WERI-Rb-1 (cell line): ENCODE measurements at regions not wholly inside any gene's neighbourhood (a gene's known extent, or its start where the extent isn't known, plus 50 kb on each side); places are given as distances from the start of the nearest gene placed in this dataset.
"Not testable (repeated sequence)": the region's sequence is repeated elsewhere in the genome, so short reads cannot be mapped to it uniquely, and the experiment has no call there.

Experiments used
- DNase-seq: peaks from one replicate; pipeline ENCODE4 v3.0.0-alpha.2; 2020
- H3K27ac ChIP-seq: fragments of 250-450 bp; sonication (Bioruptor Pico); 2 replicates; pipeline ENCODE4 v1.5.1; 2020; ENCODE audit warnings: mild to moderate bottlenecking, moderate library complexity
- H3K27me3 ChIP-seq: fragments of 250-450 bp; sonication (Bioruptor Pico); 2 replicates; pipeline ENCODE4 v1.5.1; 2021; ENCODE audit warnings: mild to moderate bottlenecking, low read depth, moderate library complexity; ENCODE audit not compliant: insufficient read depth, severe bottlenecking
- H3K36me3 ChIP-seq: fragments of 250-450 bp; sonication (Bioruptor Pico); 2 replicates; pipeline ENCODE4 v1.5.1; 2020; ENCODE audit warnings: mild to moderate bottlenecking, moderate library complexity
- H3K4me3 ChIP-seq: 2 replicates; pipeline ENCODE4 v1.5.1; 2011; ENCODE audit warnings: low read depth, mild to moderate bottlenecking, control low read depth, low read length
- H3K9me3 ChIP-seq: fragments of 250-450 bp; sonication (Bioruptor Pico); 2 replicates; pipeline ENCODE4 v1.5.1; 2021; ENCODE audit warnings: mild to moderate bottlenecking, moderate library complexity; ENCODE audit not compliant: severe bottlenecking
- CTCF ChIP-seq: IDR thresholded peaks from 2 replicates; pipeline ENCODE4 v1.5.1; 2011; ENCODE audit warnings: low read depth, mild to moderate bottlenecking, control low read depth, inconsistent platforms, low read length

GRCh38 chr12:33942172-33942571 lies 80.1 kb upstream of the ALG10 start:
- TF ChIP-seq CTCF, result no peak
- DNase-seq, result no peak
- no peaks in the 10 kb centered on the region for H3K9me3 ChIP-seq
- H3K4me3 ChIP-seq, result no peak overlapping the region
- H3K27ac ChIP-seq, result no peak overlapping the region
- H3K27me3 ChIP-seq, result no peaks in the 10 kb centered on the region
- no peaks in the 10 kb centered on the region for H3K36me3 ChIP-seq

GRCh38 chr12:33944703-33945437 lies 77.4 kb upstream of the ALG10 start:
- no peaks in the 10 kb centered on the region for H3K27me3 ChIP-seq
- H3K27ac ChIP-seq, result no peak overlapping the region
- no peaks in the 10 kb centered on the region for H3K36me3 ChIP-seq
- DNase-seq, result no peak
- no peak for TF ChIP-seq CTCF
- H3K9me3 ChIP-seq, result peaks cover 2% of the 10 kb centered on the region
- H3K4me3 ChIP-seq, result no peak overlapping the region

GRCh38 chr12:33945438-33945784 lies 76.9 kb upstream of the ALG10 start:
- no peaks in the 10 kb centered on the region for H3K27me3 ChIP-seq
- no peak overlapping the region for H3K4me3 ChIP-seq
- no peak for DNase-seq
- H3K9me3 ChIP-seq, result peaks cover 2% of the 10 kb centered on the region
- no peak for TF ChIP-seq CTCF
- H3K36me3 ChIP-seq, result no peaks in the 10 kb centered on the region
- no peak overlapping the region for H3K27ac ChIP-seq

- not testable (repeated sequence) for DNase-seq, H3K9me3 ChIP-seq, H3K36me3 ChIP-seq, H3K27ac ChIP-seq, H3K4me3 ChIP-seq, H3K27me3 ChIP-seq
Measured at GRCh38 chr12:33966219-33966618, 56.1 kb upstream of the ALG10 start.

- Histone ChIP-seq H3K4me3 (no peak overlapping the region), H3K27ac (no peak overlapping the region), H3K36me3 (no peaks in the 10 kb centered on the region), H3K27me3 (no peaks in the 10 kb centered on the region), H3K9me3 (no peaks in the 10 kb centered on the region)
- DNase-seq, result no peak
- TF ChIP-seq CTCF, result no peak
Measured at GRCh38 chr12:33967760-33968159, 54.5 kb upstream of the ALG10 start.
